EH (cell line): ENCODE measurements at regions not wholly inside any gene's neighbourhood (a gene's known extent, or its start where the extent isn't known, plus 50 kb on each side); places are given as distances from the start of the nearest gene placed in this dataset.
"Not testable (repeated sequence)": the region's sequence is repeated elsewhere in the genome, so short reads cannot be mapped to it uniquely, and the experiment has no call there.

Source experiments
- DNase-seq: peaks from one replicate; pipeline ENCODE4 v3.0.0-alpha.2; 2015; ENCODE audit warnings: low read depth

- no peak for DNase-seq
Measured at GRCh38 chr2:122651780-122652179, 896.3 kb downstream of the TSN start.

- DNase-seq: no peak
Measured at GRCh38 chr2:122652670-122653069, 897.2 kb downstream of the TSN start.

GRCh38 chr2:122656403-122656802 is 901.0 kb downstream of the TSN start:
- no peak for DNase-seq

- no peak for DNase-seq
Measured at GRCh38 chr2:122660786-122661634, 905.6 kb downstream of the TSN start.

GRCh38 chr2:122663620-122664019 is 908.2 kb downstream of the TSN start:
- no peak for DNase-seq

- no peak for DNase-seq
Measured at GRCh38 chr2:122669627-122670026, 914.2 kb downstream of the TSN start.

GRCh38 chr2:122670897-122671296 is 915.4 kb downstream of the TSN start:
- no peak for DNase-seq

GRCh38 chr2:122680662-122681061 is 925.2 kb downstream of the TSN start:
- no peak for DNase-seq

GRCh38 chr2:122681626-122682025 is 926.2 kb downstream of the TSN start:
- no peak for DNase-seq

- DNase-seq: no peak
Measured at GRCh38 chr2:122682356-122682755, 926.9 kb downstream of the TSN start.

GRCh38 chr2:122683018-122683417 is 927.6 kb downstream of the TSN start:
- DNase-seq: no peak

GRCh38 chr2:122692400-122693083 is 937.1 kb downstream of the TSN start:
- no peak for DNase-seq

GRCh38 chr2:122697415-122697814 is 942.0 kb downstream of the TSN start:
- no peak for DNase-seq

GRCh38 chr2:122703676-122704075 is 948.2 kb downstream of the TSN start:
- no peak for DNase-seq

- no peak for DNase-seq
Measured at GRCh38 chr2:122704109-122704563, 948.7 kb downstream of the TSN start.

- DNase-seq: no peak
Measured at GRCh38 chr2:122705746-122706145, 950.3 kb downstream of the TSN start.

- DNase-seq: no peak
Measured at GRCh38 chr2:122706757-122707223, 951.3 kb downstream of the TSN start.

GRCh38 chr2:122707224-122707824 is 951.9 kb downstream of the TSN start:
- no peak for DNase-seq

- no peak for DNase-seq
Measured at GRCh38 chr2:122710049-122710448, 954.6 kb downstream of the TSN start.

GRCh38 chr2:122713800-122714199 is 958.3 kb downstream of the TSN start:
- no peak for DNase-seq

GRCh38 chr2:122720822-122721221 is 965.4 kb downstream of the TSN start:
- DNase-seq: not testable (repeated sequence)

GRCh38 chr2:122734766-122735424 is 979.4 kb downstream of the TSN start:
- peak; percentile 32 for DNase-seq
